ENCODE measurements at regions not wholly inside any gene's neighbourhood (a gene's known extent, or its start where the extent isn't known, plus 50 kb on each side); places are given as distances from the start of the nearest gene placed in this dataset.
"Not testable (repeated sequence)": the region's sequence is repeated elsewhere in the genome, so short reads cannot be mapped to it uniquely, and the experiment has no call there.

GRCh38 chr7:66521675-66522074, 107.0 kb upstream of the KCTD7 start:
- H3K4me1 ChIP-seq (ENCODE audit: low read depth) = no peaks in the 10 kb centered on the region
- H3K36me3 ChIP-seq = no peaks in the 10 kb centered on the region
- no peak for DNase-seq (ENCODE audit: low read depth in 1 of 2, low spot score in 1 of 2)
- no peaks in the 10 kb centered on the region for H3K27me3 ChIP-seq
- H3K27ac ChIP-seq = no peak overlapping the region
- H3K4me3 ChIP-seq = no peak overlapping the region
- TF ChIP-seq CTCF (IDR thresholded peaks at IDR 0.05; ENCODE audit: low read depth, low read length) = no peak
- H3K9me3 ChIP-seq (ENCODE audit: low read depth) = no peaks in the 10 kb centered on the region

- no peak for DNase-seq (ENCODE audit: low read depth in 1 of 2, low spot score in 1 of 2)
- H3K27ac ChIP-seq = no peak overlapping the region
- TF ChIP-seq CTCF (IDR thresholded peaks at IDR 0.05; ENCODE audit: low read depth, low read length) = peak; percentile 22
- no peaks in the 10 kb centered on the region for H3K36me3 ChIP-seq
- H3K4me1 ChIP-seq (ENCODE audit: low read depth) = no peaks in the 10 kb centered on the region
- H3K4me3 ChIP-seq = no peak overlapping the region
- H3K9me3 ChIP-seq (ENCODE audit: low read depth) = no peaks in the 10 kb centered on the region
- H3K27me3 ChIP-seq = no peaks in the 10 kb centered on the region
Observed at GRCh38 chr7:66522518-66522917, 106.2 kb upstream of the KCTD7 start.

- no peaks in the 10 kb centered on the region for H3K36me3 ChIP-seq
- no peak overlapping the region for H3K27ac ChIP-seq
- no peaks in the 10 kb centered on the region for H3K27me3 ChIP-seq
- H3K9me3 ChIP-seq (ENCODE audit: low read depth) = no peaks in the 10 kb centered on the region
- no peaks in the 10 kb centered on the region for H3K4me1 ChIP-seq (ENCODE audit: low read depth)
- TF ChIP-seq CTCF (IDR thresholded peaks at IDR 0.05; ENCODE audit: low read depth, low read length) = no peak
- DNase-seq (ENCODE audit: low read depth in 1 of 2, low spot score in 1 of 2) = no peak
- no peak overlapping the region for H3K4me3 ChIP-seq
Observed at GRCh38 chr7:66523409-66523808, 105.3 kb upstream of the KCTD7 start.

GRCh38 chr7:66524738-66525137, 103.9 kb upstream of the KCTD7 start:
- no peaks in the 10 kb centered on the region for H3K9me3 ChIP-seq (ENCODE audit: low read depth)
- H3K27ac ChIP-seq = no peak overlapping the region
- no peaks in the 10 kb centered on the region for H3K36me3 ChIP-seq
- DNase-seq (ENCODE audit: low read depth in 1 of 2, low spot score in 1 of 2) = no peak
- TF ChIP-seq CTCF (IDR thresholded peaks at IDR 0.05; ENCODE audit: low read depth, low read length) = no peak
- no peak overlapping the region for H3K4me3 ChIP-seq
- H3K4me1 ChIP-seq (ENCODE audit: low read depth) = no peaks in the 10 kb centered on the region
- no peaks in the 10 kb centered on the region for H3K27me3 ChIP-seq

GRCh38 chr7:66526782-66527181, 101.9 kb upstream of the KCTD7 start:
- not testable (repeated sequence) for H3K4me3 ChIP-seq; H3K9me3 ChIP-seq (ENCODE audit: low read depth); H3K27ac ChIP-seq; H3K27me3 ChIP-seq; DNase-seq (ENCODE audit: low read depth in 1 of 2, low spot score in 1 of 2); H3K4me1 ChIP-seq (ENCODE audit: low read depth); H3K36me3 ChIP-seq

- H3K36me3 ChIP-seq = no peaks in the 10 kb centered on the region
Observed at GRCh38 chr7:66528652-66529051, 100.0 kb upstream of the KCTD7 start.

More at GRCh38 chr7:66528652-66529051, 100.0 kb upstream of the KCTD7 start:
- H3K27me3 ChIP-seq = no peaks in the 10 kb centered on the region
- H3K27ac ChIP-seq = no peak overlapping the region
- H3K4me1 ChIP-seq (ENCODE audit: low read depth) = no peaks in the 10 kb centered on the region
- no peaks in the 10 kb centered on the region for H3K9me3 ChIP-seq (ENCODE audit: low read depth)
- no peak for DNase-seq (ENCODE audit: low read depth in 1 of 2, low spot score in 1 of 2)
- no peak overlapping the region for H3K4me3 ChIP-seq
- TF ChIP-seq CTCF (IDR thresholded peaks at IDR 0.05; ENCODE audit: low read depth, low read length) = no peak
